Cardiac fibroblast (primary cell): ENCODE measurements at regions not wholly inside any gene's neighbourhood (a gene's known extent, or its start where the extent isn't known, plus 50 kb on each side); places are given as distances from the start of the nearest gene placed in this dataset.
"Not testable (repeated sequence)": the region's sequence is repeated elsewhere in the genome, so short reads cannot be mapped to it uniquely, and the experiment has no call there.

Experiments used
- DNase-seq, 2 donors: peaks; one replicate each; pipeline versions ENCODE4 v3.0.0 to v3.0.0-alpha.2; 2010; ENCODE audit warnings: low read depth in 2 of 2
- H3K4me3 ChIP-seq, 2 donors: replicated peaks in 1 of 2; 1 replicate in 1 of 2; 2 replicates in 1 of 2; pipeline ENCODE4 v1.5.1; 2011; ENCODE audit warnings: low read depth in 2 of 2, low read length in 2 of 2, mild to moderate bottlenecking in 2 of 2, moderate library complexity in 1 of 2
- CTCF ChIP-seq: IDR thresholded peaks from one replicate; pipeline ENCODE4 v1.5.1; 2011; ENCODE audit warnings: low read depth, mild to moderate bottlenecking, low read length, inconsistent platforms

GRCh38 chr12:42873401-42873800 lies 283.9 kb upstream of the PRICKLE1 start:
- H3K4me3 ChIP-seq: no peak overlapping the region
- no peak for TF ChIP-seq CTCF

GRCh38 chr12:42871816-42872215 lies 282.3 kb upstream of the PRICKLE1 start:
- no peak overlapping the region for H3K4me3 ChIP-seq
- no peak for TF ChIP-seq CTCF
- DNase-seq: no peak

More at GRCh38 chr12:42873401-42873800, 283.9 kb upstream of the PRICKLE1 start:
- DNase-seq: peak in 1 of 2 donors; percentile 50

- DNase-seq: peak in 1 of 2 donors; percentile 44
- TF ChIP-seq CTCF: no peak
- H3K4me3 ChIP-seq: no peak overlapping the region
These were observed 278.7 kb upstream of the PRICKLE1 start for GRCh38 chr12:42868291-42868690.

- H3K4me3 ChIP-seq: no peak overlapping the region
- no peak for DNase-seq
- no peak for TF ChIP-seq CTCF
These were observed 275.7 kb upstream of the PRICKLE1 start for GRCh38 chr12:42865282-42865681.

- TF ChIP-seq CTCF: no peak
- H3K4me3 ChIP-seq: no peak overlapping the region
- no peak for DNase-seq
These were observed 272.5 kb upstream of the PRICKLE1 start for GRCh38 chr12:42862055-42862454.

GRCh38 chr12:42860331-42860730 lies 270.8 kb upstream of the PRICKLE1 start:
- not testable (repeated sequence) for DNase-seq, H3K4me3 ChIP-seq

GRCh38 chr12:42859612-42860011 lies 270.1 kb upstream of the PRICKLE1 start:
- no peak for TF ChIP-seq CTCF
- DNase-seq: peak in 1 of 2 donors; percentile 45
- H3K4me3 ChIP-seq: no peak overlapping the region
